Stimulated activated naive CD8-positive, alpha-beta T cell treated with anti-CD3 and anti-CD28 coated beads, Interleukin-15, Interleukin-2, amounts not matched to agents 100 ng/mL and 50 ng/mL, for 24 hours (primary cell): ENCODE measurements at regions not wholly inside any gene's neighbourhood (a gene's known extent, or its start where the extent isn't known, plus 50 kb on each side); places are given as distances from the start of the nearest gene placed in this dataset.

Source experiments
- H3K27ac Mint-ChIP-seq: one replicate; pipeline ENCODE4 v1.8.0; 2021; ENCODE audit warnings: mild to moderate bottlenecking, mixed read lengths
- H3K27me3 Mint-ChIP-seq: one replicate; pipeline ENCODE4 v1.8.0; 2021; ENCODE audit warnings: mixed read lengths
- H3K36me3 Mint-ChIP-seq: one replicate; pipeline ENCODE4 v1.8.0; 2021; ENCODE audit warnings: low read depth, mixed read lengths
- H3K4me1 Mint-ChIP-seq: one replicate; pipeline ENCODE4 v1.8.0; 2021; ENCODE audit warnings: low read depth, mixed read lengths
- H3K4me3 Mint-ChIP-seq: one replicate; pipeline ENCODE4 v1.8.0; 2021; ENCODE audit warnings: mild to moderate bottlenecking, mixed read lengths
- H3K9me3 Mint-ChIP-seq: one replicate; pipeline ENCODE4 v1.8.0; 2021; ENCODE audit warnings: mixed read lengths

- Mint-ChIP-seq H3K27me3 (no peaks in the 10 kb centered on the region), H3K27ac (no peak overlapping the region), H3K4me3 (no peak overlapping the region), H3K36me3 (no peaks in the 10 kb centered on the region), H3K9me3 (peaks cover 2% of the 10 kb centered on the region), H3K4me1 (no peaks in the 10 kb centered on the region)
Measured at GRCh38 chr13:50512474-50513299, 330.8 kb downstream of the DLEU7 start.

GRCh38 chr13:50513300-50513877 is 330.1 kb downstream of the DLEU7 start:
- H3K27ac Mint-ChIP-seq, result no peak overlapping the region
- no peaks in the 10 kb centered on the region for H3K36me3 Mint-ChIP-seq
- no peaks in the 10 kb centered on the region for H3K27me3 Mint-ChIP-seq
- no peaks in the 10 kb centered on the region for H3K4me1 Mint-ChIP-seq
- no peak overlapping the region for H3K4me3 Mint-ChIP-seq
- no peaks in the 10 kb centered on the region for H3K9me3 Mint-ChIP-seq

- H3K27ac Mint-ChIP-seq, result no peak overlapping the region
Measured at GRCh38 chr13:50514249-50514648, 329.2 kb downstream of the DLEU7 start.

GRCh38 chr13:50518131-50518530 is 325.4 kb downstream of the DLEU7 start:
- H3K4me1 Mint-ChIP-seq, result no peaks in the 10 kb centered on the region
- no peaks in the 10 kb centered on the region for H3K36me3 Mint-ChIP-seq
- no peaks in the 10 kb centered on the region for H3K9me3 Mint-ChIP-seq
- no peak overlapping the region for H3K27ac Mint-ChIP-seq
- peaks cover 11% of the 10 kb centered on the region for H3K27me3 Mint-ChIP-seq
- H3K4me3 Mint-ChIP-seq, result no peak overlapping the region

More at GRCh38 chr13:50514249-50514648, 329.2 kb downstream of the DLEU7 start:
- Mint-ChIP-seq H3K9me3 (no peaks in the 10 kb centered on the region), H3K36me3 (no peaks in the 10 kb centered on the region), H3K27me3 (no peaks in the 10 kb centered on the region), H3K4me3 (no peak overlapping the region), H3K4me1 (no peaks in the 10 kb centered on the region)

- H3K36me3 Mint-ChIP-seq, result no peaks in the 10 kb centered on the region
- H3K9me3 Mint-ChIP-seq, result no peaks in the 10 kb centered on the region
- H3K4me1 Mint-ChIP-seq, result no peaks in the 10 kb centered on the region
- no peak overlapping the region for H3K27ac Mint-ChIP-seq
- H3K4me3 Mint-ChIP-seq, result no peak overlapping the region
- peaks cover 11% of the 10 kb centered on the region for H3K27me3 Mint-ChIP-seq
Measured at GRCh38 chr13:50518781-50519201, 324.7 kb downstream of the DLEU7 start.

GRCh38 chr13:50519866-50520265 is 323.6 kb downstream of the DLEU7 start:
- no peak overlapping the region for H3K4me3 Mint-ChIP-seq
- no peaks in the 10 kb centered on the region for H3K4me1 Mint-ChIP-seq
- no peak overlapping the region for H3K27ac Mint-ChIP-seq

GRCh38 chr13:50521006-50521830 is 322.3 kb downstream of the DLEU7 start:
- H3K27ac Mint-ChIP-seq, result no peak overlapping the region
- H3K4me1 Mint-ChIP-seq, result no peaks in the 10 kb centered on the region
- H3K36me3 Mint-ChIP-seq, result no peaks in the 10 kb centered on the region
- peaks cover 11% of the 10 kb centered on the region for H3K27me3 Mint-ChIP-seq
- H3K9me3 Mint-ChIP-seq, result no peaks in the 10 kb centered on the region
- no peak overlapping the region for H3K4me3 Mint-ChIP-seq

More at GRCh38 chr13:50519866-50520265, 323.6 kb downstream of the DLEU7 start:
- H3K36me3 Mint-ChIP-seq, result no peaks in the 10 kb centered on the region
- H3K27me3 Mint-ChIP-seq, result peaks cover 11% of the 10 kb centered on the region
- no peaks in the 10 kb centered on the region for H3K9me3 Mint-ChIP-seq

- H3K36me3 Mint-ChIP-seq, result no peaks in the 10 kb centered on the region
- peaks cover 11% of the 10 kb centered on the region for H3K27me3 Mint-ChIP-seq
- no peaks in the 10 kb centered on the region for H3K4me1 Mint-ChIP-seq
- no peak overlapping the region for H3K27ac Mint-ChIP-seq
- no peaks in the 10 kb centered on the region for H3K9me3 Mint-ChIP-seq
- no peak overlapping the region for H3K4me3 Mint-ChIP-seq
Measured at GRCh38 chr13:50521831-50522149, 321.7 kb downstream of the DLEU7 start.

- no peaks in the 10 kb centered on the region for H3K9me3 Mint-ChIP-seq
- no peak overlapping the region for H3K27ac Mint-ChIP-seq
- no peak overlapping the region for H3K4me3 Mint-ChIP-seq
- H3K4me1 Mint-ChIP-seq, result peaks cover 4% of the 10 kb centered on the region
- H3K27me3 Mint-ChIP-seq, result peaks cover 11% of the 10 kb centered on the region
- H3K36me3 Mint-ChIP-seq, result no peaks in the 10 kb centered on the region
Measured at GRCh38 chr13:50522506-50522905, 321.0 kb downstream of the DLEU7 start.

GRCh38 chr13:50523307-50523706 is 320.2 kb downstream of the DLEU7 start:
- Mint-ChIP-seq H3K4me3 (no peak overlapping the region), H3K4me1 (peaks cover 12% of the 10 kb centered on the region)

GRCh38 chr13:50524560-50524959 is 318.9 kb downstream of the DLEU7 start:
- H3K4me3 Mint-ChIP-seq, result no peak overlapping the region

More at GRCh38 chr13:50523307-50523706, 320.2 kb downstream of the DLEU7 start:
- Mint-ChIP-seq H3K36me3 (no peaks in the 10 kb centered on the region), H3K27me3 (peaks cover 11% of the 10 kb centered on the region), H3K27ac (no peak overlapping the region), H3K9me3 (no peaks in the 10 kb centered on the region)

GRCh38 chr13:50526661-50527071 is 316.8 kb downstream of the DLEU7 start:
- Mint-ChIP-seq H3K4me3 (no peak overlapping the region), H3K4me1 (peaks cover 26% of the 10 kb centered on the region), H3K36me3 (no peaks in the 10 kb centered on the region), H3K27ac (no peak overlapping the region), H3K27me3 (peaks cover 6% of the 10 kb centered on the region), H3K9me3 (no peaks in the 10 kb centered on the region)

More at GRCh38 chr13:50524560-50524959, 318.9 kb downstream of the DLEU7 start:
- Mint-ChIP-seq H3K27me3 (peaks cover 11% of the 10 kb centered on the region), H3K36me3 (no peaks in the 10 kb centered on the region), H3K4me1 (peaks cover 24% of the 10 kb centered on the region), H3K9me3 (no peaks in the 10 kb centered on the region), H3K27ac (no peak overlapping the region)

GRCh38 chr13:50527188-50527587 is 316.3 kb downstream of the DLEU7 start:
- peaks cover under 1% of the 10 kb centered on the region for H3K27me3 Mint-ChIP-seq
- H3K4me3 Mint-ChIP-seq, result no peak overlapping the region
- H3K27ac Mint-ChIP-seq, result no peak overlapping the region
- H3K4me1 Mint-ChIP-seq, result peaks cover 26% of the 10 kb centered on the region
- H3K9me3 Mint-ChIP-seq, result no peaks in the 10 kb centered on the region
- no peaks in the 10 kb centered on the region for H3K36me3 Mint-ChIP-seq

GRCh38 chr13:50527612-50528509 is 315.6 kb downstream of the DLEU7 start:
- H3K9me3 Mint-ChIP-seq, result no peaks in the 10 kb centered on the region
- H3K27me3 Mint-ChIP-seq, result peaks cover 5% of the 10 kb centered on the region
- no peak overlapping the region for H3K27ac Mint-ChIP-seq
- no peak overlapping the region for H3K4me3 Mint-ChIP-seq
- no peaks in the 10 kb centered on the region for H3K36me3 Mint-ChIP-seq
- H3K4me1 Mint-ChIP-seq, result peaks cover 26% of the 10 kb centered on the region
